ENCODE measurements at regions not wholly inside any gene's neighbourhood (a gene's known extent, or its start where the extent isn't known, plus 50 kb on each side); places are given as distances from the start of the nearest gene placed in this dataset.

- Histone ChIP-seq H3K27me3 (ENCODE audit: control insufficient read depth, extremely low read depth, insufficient read depth, low read length) (no peaks in the 10 kb centered on the region), H3K4me1 (ENCODE audit: control insufficient read depth, extremely low read depth, insufficient read depth, low read length) (no peaks in the 10 kb centered on the region), H3K9me3 (ENCODE audit: control insufficient read depth, low read depth, low read length) (no peaks in the 10 kb centered on the region), H4K20me1 (ENCODE audit: control insufficient read depth, extremely low read depth, insufficient read depth, low read length) (no peaks in the 10 kb centered on the region), H2AFZ (ENCODE audit: control insufficient read depth, low read length) (no peak overlapping the region), H3K36me3 (ENCODE audit: control insufficient read depth in 2 of 2, extremely low read depth in 1 of 2, insufficient read depth in 2 of 2, low read length in 2 of 2) (no peaks in the 10 kb centered on the region), H3K4me3 (ENCODE audit: control insufficient read depth in 2 of 3, extremely low read depth in 1 of 3, insufficient read depth in 2 of 3, low read depth in 1 of 3, low read length in 3 of 3) (no peak overlapping the region), H3K4me2 (ENCODE audit: control insufficient read depth, extremely low read depth, insufficient read depth, low read depth, low read length) (no peak overlapping the region), H3K79me2 (ENCODE audit: control insufficient read depth, insufficient read depth, low read length) (no peaks in the 10 kb centered on the region), H3K27ac (ENCODE audit: control insufficient read depth, insufficient read depth, low read length) (no peak overlapping the region), H3K9me1 (ENCODE audit: control insufficient read depth, extremely low read depth, insufficient read depth, low read length) (no peaks in the 10 kb centered on the region), H3K9ac (ENCODE audit: control insufficient read depth, extremely low read depth, insufficient read depth, low read length) (no peak overlapping the region)
- dilution Hi-C loops (cut with MboI; ENCODE audit: extremely low pct_ligation_motif_present, low sequenced_read_pairs), result no loop called here
- DNase-seq (ENCODE audit: low read depth, low spot score) (no peak), FAIRE-seq (no peak)
- TF ChIP-seq CTCF (optimal IDR thresholded peaks at IDR 0.05 in 1 of 3, IDR thresholded peaks at IDR 0.05 in 1 of 3, conservative IDR thresholded peaks at IDR 0.05 in 1 of 3; ENCODE audit: extremely low read depth in 1 of 3, insufficient read depth in 2 of 3, low read length in 3 of 3), result no peak
- no peak for TF ChIP-seq EZH2 (IDR thresholded peaks at IDR 0.05; ENCODE audit: low read length)
These were observed 187.2 kb upstream of the FOXD3 start for GRCh38 chr1:63135174-63135512.

- no peak for DNase-seq (ENCODE audit: low read depth, low spot score)
- Histone ChIP-seq H3K9me3 (ENCODE audit: control insufficient read depth, low read depth, low read length) (no peaks in the 10 kb centered on the region), H3K36me3 (ENCODE audit: control insufficient read depth in 2 of 2, extremely low read depth in 1 of 2, insufficient read depth in 2 of 2, low read length in 2 of 2) (no peaks in the 10 kb centered on the region), H3K4me2 (ENCODE audit: control insufficient read depth, extremely low read depth, insufficient read depth, low read depth, low read length) (no peak overlapping the region), H3K27me3 (ENCODE audit: control insufficient read depth, extremely low read depth, insufficient read depth, low read length) (no peaks in the 10 kb centered on the region), H3K4me1 (ENCODE audit: control insufficient read depth, extremely low read depth, insufficient read depth, low read length) (no peaks in the 10 kb centered on the region), H3K4me3 (ENCODE audit: control insufficient read depth in 2 of 3, extremely low read depth in 1 of 3, insufficient read depth in 2 of 3, low read depth in 1 of 3, low read length in 3 of 3) (no peak overlapping the region), H3K9me1 (ENCODE audit: control insufficient read depth, extremely low read depth, insufficient read depth, low read length) (no peaks in the 10 kb centered on the region), H3K9ac (ENCODE audit: control insufficient read depth, extremely low read depth, insufficient read depth, low read length) (no peak overlapping the region), H4K20me1 (ENCODE audit: control insufficient read depth, extremely low read depth, insufficient read depth, low read length) (no peaks in the 10 kb centered on the region), H3K27ac (ENCODE audit: control insufficient read depth, insufficient read depth, low read length) (no peak overlapping the region), H3K79me2 (ENCODE audit: control insufficient read depth, insufficient read depth, low read length) (no peaks in the 10 kb centered on the region), H2AFZ (ENCODE audit: control insufficient read depth, low read length) (no peak overlapping the region)
- FAIRE-seq, result no peak
- TF ChIP-seq CTCF (optimal IDR thresholded peaks at IDR 0.05 in 1 of 3, IDR thresholded peaks at IDR 0.05 in 1 of 3, conservative IDR thresholded peaks at IDR 0.05 in 1 of 3; ENCODE audit: extremely low read depth in 1 of 3, insufficient read depth in 2 of 3, low read length in 3 of 3), result no peak
- no peak for TF ChIP-seq EZH2 (IDR thresholded peaks at IDR 0.05; ENCODE audit: low read length)
- dilution Hi-C loops (cut with MboI; ENCODE audit: extremely low pct_ligation_motif_present, low sequenced_read_pairs), result no loop called here
These were observed 186.6 kb upstream of the FOXD3 start for GRCh38 chr1:63135801-63136200.

All from keratinocyte (primary cell).